Medulla oblongata (tissue), 1 donor: ENCODE measurements at regions not wholly inside any gene's neighbourhood (a gene's known extent, or its start where the extent isn't known, plus 50 kb on each side); places are given as distances from the start of the nearest gene placed in this dataset.

Source experiments
- DNase-seq: peaks from one replicate; pipeline ENCODE4 v3.0.0-alpha.2; 2015; ENCODE audit errors: extremely low spot score

DNA sequence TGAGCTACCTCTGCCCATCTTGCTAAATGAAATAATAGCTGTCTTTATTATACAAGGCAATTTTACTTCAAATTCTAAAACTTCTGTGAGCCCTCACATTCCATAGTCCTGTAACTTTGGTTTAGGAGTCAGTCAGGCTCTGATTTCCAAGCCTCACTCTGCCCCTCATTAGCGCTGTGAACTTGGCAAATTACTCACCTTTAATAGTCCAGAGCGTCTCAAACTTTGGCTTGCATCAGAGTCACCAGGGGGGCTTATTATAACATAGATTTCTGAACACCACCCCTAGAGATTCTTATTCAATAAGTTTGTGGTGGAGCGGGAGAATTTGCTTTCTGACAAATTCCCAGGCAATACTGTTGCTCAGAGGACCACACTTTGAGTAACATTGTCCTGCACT lies 126.2 kb upstream of the FGGY start:
- DNase-seq: no peak

DNA sequence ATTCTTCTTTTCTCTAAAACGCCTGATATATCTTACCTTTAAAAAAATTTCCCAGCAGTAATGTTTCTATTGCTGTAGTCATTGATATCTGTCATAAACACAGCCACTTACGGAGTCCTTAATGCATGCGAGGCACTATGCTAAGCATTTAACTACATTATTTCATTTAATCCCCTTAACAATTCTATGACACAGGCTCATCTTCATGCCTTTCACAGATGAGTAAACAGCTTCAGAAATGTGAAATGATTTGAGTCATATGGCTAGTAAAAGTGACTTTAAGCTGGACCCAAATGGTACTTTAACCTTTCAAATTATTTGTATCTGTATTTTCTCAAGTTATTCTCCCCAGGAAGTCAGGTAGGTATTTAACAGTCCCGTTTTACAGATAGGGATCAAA lies 125.1 kb upstream of the FGGY start:
- no peak for DNase-seq

GRCh38 chr1:59172693-59173092 lies 124.2 kb upstream of the FGGY start:
- no peak for DNase-seq

DNA sequence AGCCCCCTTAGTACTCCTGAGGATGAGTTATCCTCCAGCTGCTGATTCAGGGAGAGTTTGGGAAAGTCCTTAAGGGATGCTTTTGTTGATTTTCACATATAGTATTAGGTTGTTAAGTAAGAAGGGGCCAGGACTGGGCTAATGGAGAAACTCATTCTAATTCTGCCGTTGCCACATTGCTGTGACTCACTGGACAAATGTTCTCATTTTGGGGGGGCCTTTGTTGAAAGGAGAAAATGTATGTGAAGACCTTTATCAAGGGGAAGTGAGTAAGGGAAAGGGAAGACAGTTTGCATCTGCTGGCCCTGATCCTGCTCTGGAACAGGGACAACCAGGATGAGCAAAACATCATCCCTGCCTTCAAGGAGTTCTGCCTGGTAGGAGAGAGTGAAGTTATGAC lies 123.2 kb upstream of the FGGY start:
- no peak for DNase-seq

- DNase-seq: no peak
Measured at GRCh38 chr1:59176471-59176870, 120.4 kb upstream of the FGGY start.

- no peak for DNase-seq
Measured at GRCh38 chr1:59177756-59178155, 119.1 kb upstream of the FGGY start.

DNA sequence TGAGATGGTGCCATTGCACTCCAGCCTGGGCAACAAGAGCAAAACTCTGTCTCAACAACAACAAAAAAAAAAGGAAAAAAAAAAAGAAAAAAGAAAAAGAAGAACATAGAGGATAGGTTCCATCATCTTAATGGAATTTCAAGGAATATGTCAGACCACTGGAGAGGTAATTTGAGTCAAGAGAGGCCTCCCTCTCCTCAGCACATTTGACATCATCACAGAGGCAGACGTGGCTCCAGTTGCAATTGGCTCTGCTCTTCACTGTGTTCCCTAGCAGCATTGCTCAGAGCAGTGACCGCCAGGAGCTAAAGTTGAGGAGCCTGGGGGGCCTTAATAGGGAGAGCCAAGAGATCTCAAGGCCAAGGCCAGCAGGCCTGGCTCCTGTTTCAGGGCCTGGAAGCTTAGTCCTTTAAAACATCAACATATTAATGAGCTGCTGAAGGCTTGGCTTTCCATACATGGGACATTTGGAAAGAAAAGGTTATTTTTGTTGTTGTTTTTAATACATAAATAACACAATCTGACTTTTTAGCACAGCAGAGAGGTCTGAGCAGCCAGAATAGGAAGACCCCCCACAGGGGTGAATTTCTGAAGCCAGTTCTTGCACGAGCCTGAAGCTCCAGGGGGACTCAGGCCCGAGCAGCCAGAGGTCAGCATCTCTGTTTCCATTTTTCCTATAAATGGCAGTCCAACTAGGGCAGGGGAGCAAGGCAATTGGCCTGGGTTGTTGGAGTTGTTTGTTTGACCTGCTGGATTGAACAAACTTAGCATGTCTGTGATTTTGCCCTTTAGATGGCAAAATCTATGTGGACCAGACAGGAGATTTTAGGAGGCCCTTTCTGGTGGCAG lies 118.3 kb upstream of the FGGY start:
- DNase-seq: peak; percentile 75

DNA sequence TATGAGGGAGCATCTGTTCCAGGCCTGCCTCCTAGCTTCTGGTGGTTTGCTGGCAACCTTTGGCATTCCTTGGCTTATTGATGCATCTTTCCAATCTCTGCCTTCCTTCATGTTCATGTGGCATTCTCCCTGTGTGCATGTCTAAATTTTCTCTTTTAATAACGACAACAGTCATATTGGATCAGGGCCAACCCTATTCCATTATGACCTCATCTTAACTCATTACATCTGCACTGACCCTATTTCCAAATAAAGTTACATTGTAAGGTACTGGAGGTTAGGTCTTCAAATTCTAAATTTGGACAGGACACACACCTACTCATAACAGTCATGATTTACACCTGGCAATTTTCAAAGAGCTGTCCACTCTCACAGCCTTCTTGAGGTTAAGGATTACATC lies 117.2 kb upstream of the FGGY start:
- DNase-seq: no peak

GRCh38 chr1:59180735-59181134 lies 116.2 kb upstream of the FGGY start:
- no peak for DNase-seq

- no peak for DNase-seq
Measured at GRCh38 chr1:59183749-59184317, 113.1 kb upstream of the FGGY start.

- no peak for DNase-seq
Measured at GRCh38 chr1:59184365-59184905, 112.5 kb upstream of the FGGY start.

DNA sequence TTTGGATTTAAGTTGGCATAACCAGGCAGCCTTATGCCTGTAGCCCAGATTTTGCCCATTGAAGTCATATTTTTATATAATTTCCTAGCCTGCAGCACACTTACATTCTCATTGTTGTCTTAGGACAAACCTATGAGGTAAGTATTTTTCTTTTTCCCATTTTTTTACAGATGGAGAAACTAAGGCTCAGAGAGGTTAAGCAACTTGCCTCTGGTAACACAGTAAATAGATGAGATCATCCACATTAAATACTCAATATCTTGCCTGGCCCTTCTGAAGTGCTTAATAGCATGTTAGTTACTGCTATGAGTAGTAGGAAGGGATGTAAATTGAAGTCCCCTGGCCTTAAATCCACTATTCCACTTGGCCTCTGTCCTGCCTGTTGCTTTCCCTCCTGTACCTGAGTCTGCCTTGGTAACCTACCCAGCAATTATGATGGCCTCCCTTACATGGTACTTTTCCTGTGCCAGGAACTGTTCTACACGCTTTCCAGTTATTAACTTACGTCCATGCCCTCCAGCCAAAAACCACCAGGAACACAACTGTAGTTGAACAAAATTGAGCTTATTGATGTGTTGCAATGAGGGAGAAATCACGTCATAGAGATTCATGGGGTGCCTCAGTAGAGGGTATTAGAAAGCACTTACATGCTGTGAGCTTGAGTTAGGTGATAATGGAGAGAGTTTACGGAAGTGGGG lies 111.6 kb upstream of the FGGY start:
- no peak for DNase-seq

- DNase-seq: no peak
Measured at GRCh38 chr1:59186656-59187055, 110.2 kb upstream of the FGGY start.

- DNase-seq: no peak
Measured at GRCh38 chr1:59188413-59189213, 108.3 kb upstream of the FGGY start.

DNA sequence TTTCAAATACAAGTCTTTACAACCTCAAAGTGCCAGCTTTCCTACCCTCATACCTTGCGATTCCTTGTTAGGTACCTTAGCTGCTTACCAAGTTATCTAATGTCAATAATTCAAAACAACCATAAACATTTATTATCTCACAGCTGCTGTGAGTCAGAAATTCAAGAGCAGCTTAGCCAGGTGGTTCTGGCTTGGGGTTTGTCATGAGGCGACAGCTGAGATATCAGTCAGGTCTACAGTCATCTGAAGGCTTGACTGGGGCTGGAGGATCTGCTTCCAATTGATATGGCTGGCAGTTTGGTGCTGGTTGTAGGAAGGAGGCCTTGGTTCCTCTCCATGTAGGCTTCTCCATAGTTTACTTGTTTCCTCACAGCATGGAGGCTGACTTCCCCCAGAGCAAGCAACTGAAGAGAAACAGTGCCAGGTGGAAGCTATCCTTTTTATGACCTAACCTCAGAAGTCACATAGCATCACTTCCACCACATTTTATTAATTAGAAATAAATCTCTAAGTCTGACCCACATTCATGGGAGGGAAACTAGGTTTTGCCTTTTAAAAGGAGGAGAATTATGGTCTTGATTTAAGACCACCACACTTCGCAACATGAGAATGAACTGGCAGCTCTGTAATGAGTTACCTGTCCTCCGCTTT lies 103.3 kb upstream of the FGGY start:
- no peak for DNase-seq

DNA sequence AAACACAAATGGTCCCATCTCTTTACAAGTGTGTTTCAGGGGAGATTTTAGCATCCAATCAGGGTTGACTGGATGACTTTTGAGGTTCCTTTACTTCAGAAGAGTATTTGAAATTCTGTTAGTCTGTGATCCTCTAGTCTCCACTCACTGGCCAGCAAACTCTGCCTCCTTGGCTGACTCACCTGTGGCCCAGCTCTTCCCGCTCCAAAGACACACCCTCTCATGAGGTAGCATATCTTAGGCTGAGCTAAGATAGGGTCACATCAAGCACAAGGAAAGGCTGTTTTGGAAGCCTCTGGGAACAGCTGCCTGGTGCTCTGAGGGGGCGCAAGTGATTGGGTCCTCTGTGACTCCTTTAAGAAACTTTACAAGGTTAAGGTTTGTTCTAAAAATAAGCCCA lies 102.3 kb upstream of the FGGY start:
- DNase-seq: no peak

- no peak for DNase-seq
Measured at GRCh38 chr1:59195151-59195550, 101.7 kb upstream of the FGGY start.

DNA sequence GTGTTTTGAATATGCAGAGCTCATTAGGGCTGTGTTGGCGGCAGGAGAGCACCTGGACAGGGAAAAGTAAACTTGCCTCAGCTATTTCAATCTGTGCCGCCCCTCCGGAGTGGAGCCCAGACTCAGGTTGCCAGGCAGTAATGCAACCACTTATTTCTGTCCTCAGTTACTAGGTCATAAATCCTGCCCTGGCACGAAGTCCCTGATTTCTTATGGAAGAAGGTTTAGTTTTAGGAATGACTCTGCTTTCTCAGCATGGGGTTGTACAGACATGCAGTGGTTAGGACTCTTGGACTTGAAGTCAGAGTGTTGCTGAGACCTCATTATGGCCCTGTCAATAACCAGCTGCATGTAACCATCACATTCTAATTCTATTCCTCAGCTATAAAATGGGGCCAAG lies 98.3 kb upstream of the FGGY start:
- DNase-seq: no peak

GRCh38 chr1:59199147-59199546 lies 97.7 kb upstream of the FGGY start:
- no peak for DNase-seq

GRCh38 chr1:59199719-59200376 lies 97.0 kb upstream of the FGGY start:
- DNase-seq: no peak

- no peak for DNase-seq
Measured at GRCh38 chr1:59201341-59201740, 95.6 kb upstream of the FGGY start.
